NK-92 (cell line): ENCODE measurements at regions not wholly inside any gene's neighbourhood (a gene's known extent, or its start where the extent isn't known, plus 50 kb on each side); places are given as distances from the start of the nearest gene placed in this dataset.

ENCODE experiments used
- DNase-seq: peaks from one replicate; lab custom pipeline; 2025; ENCODE audit not compliant: unreplicated experiment; lab: John Stamatoyannopoulos, UW

DNA sequence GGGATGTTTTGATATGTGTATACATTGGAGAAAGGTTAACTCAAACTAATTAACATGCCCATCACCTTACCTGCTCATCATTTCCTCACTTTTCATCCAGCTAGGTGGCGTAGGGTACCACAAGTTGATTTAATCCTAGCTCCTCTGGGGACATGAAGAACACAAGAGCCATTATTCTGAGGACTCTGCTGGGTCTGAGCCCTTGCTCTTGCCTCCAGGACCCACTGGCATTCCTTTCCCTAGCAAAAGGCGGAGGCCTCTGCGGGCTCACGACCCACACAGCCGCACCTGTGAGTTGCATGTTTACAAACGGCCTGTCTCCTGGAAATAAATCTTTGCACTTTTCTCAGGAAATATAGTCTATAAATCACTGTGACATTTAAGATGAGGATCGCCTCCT lies 871.9 kb downstream of the TBC1D22A start:
- DNase-seq, result no peak

DNA sequence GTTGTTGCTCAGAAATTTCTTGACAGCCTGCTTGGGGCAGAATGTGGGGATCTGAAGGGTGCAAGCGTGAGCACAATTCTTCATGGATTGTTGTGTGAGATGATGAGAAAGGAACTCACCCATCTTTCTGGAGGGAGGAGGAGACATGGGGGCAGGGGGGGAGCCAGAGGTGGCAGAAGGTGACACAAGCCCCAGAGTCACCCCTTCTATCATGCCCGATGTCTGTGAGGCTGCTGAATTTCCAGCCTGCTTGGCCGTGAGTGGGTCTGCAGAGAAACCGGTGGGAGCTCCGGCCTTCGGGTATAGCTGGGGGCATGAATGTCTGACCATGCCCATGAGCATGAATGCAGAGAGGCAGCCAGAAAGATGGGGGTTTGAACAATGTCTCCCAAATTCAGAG lies 870.7 kb downstream of the TBC1D22A start:
- no peak for DNase-seq

DNA sequence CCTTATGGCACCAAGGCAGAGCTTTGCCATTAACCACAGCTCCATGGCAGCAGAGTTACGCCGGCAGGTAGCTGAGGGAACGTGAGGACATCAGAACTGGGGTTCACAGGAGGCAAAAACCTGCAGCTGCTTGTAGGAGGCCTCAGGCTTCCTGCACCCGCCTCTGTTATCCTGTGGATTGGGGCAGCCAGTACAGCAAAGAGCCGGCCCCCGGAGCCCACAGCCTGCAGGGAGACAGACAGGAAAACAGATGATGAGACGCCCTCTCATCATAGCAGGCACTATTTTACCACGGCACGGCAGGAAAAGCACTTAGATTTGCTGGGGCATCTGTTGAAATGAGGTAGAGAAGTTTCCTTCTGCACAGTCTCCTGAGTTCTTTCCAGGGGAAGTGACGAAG lies 870.3 kb downstream of the TBC1D22A start:
- no peak for DNase-seq

DNA sequence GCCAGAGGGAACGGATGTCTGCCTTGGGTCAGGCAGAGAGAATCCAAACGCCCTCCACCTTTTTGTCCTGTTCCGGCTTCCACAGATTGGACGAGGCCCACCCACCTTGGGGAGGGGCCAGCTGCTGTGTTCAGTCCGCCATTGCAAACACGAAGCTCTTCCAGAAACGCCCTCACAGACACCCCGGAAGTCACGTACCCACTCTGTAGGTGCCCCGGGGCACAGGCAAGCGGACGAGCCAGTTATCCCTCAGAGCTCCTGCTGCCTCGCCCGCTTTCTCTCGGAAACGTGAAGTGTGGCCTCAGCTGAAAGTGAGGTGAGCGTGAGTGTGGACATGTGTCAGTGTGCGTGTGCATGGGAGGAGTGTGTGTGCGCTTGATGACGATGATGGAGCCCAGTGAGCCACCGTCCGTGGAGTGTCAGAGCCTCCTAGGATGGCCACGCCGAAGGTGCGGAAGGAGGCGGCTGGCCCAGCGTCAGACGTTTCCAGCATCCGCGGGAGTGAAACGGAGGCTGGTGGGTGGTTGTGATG lies 869.2 kb downstream of the TBC1D22A start:
- DNase-seq, result no peak

DNA sequence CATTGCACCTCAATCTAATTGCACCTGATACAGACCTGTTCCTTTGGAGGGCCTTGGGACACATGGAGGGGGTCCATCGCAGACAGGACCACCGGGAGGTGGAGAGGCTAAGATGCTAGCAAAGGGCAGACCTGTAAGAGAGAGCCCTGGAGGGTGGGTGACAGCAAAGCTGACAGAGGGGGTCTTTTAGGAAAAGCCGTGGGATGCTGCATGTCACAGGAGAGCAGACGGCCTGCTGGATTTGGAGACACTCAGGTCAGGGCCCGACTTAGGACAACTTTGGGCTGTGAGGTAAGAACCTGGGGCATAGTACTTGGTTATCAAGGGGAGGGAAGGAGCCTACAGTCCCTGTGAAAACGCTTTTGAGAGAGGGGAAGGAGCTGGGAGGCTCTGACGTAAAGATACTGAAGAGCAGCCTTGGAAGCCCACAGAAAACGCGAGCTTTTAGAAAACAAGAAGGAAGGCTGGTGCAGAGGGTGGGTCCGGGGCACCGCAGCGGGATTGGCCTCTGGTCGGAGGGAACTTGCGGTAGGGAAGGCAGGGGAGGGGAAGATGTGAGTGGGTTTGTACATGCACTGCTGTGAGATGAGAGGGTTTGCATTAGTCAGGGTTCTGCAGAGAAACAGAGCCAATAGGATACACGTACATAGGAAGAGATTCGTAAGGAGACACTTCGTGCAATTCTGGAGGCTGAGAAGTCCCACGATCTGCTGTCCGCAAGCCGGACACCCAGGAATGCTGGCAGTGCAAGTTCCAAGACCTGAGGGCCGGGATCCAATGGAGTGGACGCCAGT lies 868.5 kb downstream of the TBC1D22A start:
- no peak for DNase-seq

DNA sequence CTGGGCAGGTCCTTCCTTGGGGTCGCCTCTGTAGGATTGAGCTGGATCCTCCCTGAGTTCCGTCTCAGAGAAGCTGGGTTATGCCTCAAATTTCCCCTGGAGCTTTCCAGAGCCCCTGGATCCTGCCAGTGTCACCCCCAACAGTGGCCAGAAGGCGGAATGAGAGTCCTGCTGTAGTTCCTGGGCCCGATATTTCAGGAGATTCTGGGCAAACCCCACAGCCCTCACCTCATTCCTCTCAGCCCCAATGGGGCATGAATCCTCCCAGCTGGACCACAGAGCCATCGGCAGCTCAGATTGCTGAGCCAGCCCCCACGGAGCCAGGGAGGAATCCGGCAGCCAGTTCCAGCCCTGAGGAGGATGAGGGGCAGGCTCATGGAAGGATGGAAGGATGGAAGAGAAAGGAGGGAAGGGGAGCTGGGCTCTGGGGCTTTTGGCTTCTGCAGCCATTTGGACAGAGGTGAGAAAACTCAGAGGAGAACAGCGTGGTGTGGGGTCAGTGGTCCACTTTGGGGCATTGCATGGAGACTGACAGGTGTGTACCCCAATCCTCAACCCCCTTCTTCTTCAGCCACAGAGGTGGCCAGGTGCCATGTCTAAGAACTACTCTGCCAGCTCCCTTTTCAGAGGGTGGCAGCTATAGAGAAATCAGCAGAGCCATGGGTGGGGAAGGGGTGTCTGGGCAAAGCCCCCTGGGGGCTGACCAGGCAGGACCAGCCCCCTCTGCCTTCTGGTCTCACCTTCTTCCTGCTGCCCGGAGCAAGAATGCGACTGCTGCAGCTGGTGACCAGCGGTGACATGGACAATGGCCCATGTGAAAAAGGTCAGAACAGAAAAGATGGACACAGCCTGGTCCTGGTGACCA lies 867.6 kb downstream of the TBC1D22A start:
- DNase-seq, result no peak

DNA sequence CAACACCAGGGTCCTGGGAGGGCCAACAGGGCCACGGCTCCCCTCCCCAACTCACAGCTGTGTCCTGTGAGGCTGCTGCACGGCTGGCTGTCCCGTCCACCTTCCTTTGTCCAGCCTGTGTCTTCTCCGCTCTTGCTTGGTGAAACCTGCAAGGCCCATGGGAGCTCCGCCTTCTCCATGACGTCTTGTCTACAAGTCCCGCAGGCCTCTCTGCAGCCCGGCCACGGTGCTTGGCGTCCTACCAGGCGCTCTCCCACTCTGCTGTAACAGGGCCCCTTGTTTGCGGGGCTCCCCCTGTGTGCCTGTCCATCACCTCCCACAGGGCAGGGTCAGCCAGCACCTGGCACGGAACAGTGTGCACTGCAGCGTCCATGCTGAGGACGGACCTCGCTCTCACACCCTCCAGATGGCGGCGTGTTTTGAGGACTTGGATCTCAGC lies 866.8 kb downstream of the TBC1D22A start:
- no peak for DNase-seq

DNA sequence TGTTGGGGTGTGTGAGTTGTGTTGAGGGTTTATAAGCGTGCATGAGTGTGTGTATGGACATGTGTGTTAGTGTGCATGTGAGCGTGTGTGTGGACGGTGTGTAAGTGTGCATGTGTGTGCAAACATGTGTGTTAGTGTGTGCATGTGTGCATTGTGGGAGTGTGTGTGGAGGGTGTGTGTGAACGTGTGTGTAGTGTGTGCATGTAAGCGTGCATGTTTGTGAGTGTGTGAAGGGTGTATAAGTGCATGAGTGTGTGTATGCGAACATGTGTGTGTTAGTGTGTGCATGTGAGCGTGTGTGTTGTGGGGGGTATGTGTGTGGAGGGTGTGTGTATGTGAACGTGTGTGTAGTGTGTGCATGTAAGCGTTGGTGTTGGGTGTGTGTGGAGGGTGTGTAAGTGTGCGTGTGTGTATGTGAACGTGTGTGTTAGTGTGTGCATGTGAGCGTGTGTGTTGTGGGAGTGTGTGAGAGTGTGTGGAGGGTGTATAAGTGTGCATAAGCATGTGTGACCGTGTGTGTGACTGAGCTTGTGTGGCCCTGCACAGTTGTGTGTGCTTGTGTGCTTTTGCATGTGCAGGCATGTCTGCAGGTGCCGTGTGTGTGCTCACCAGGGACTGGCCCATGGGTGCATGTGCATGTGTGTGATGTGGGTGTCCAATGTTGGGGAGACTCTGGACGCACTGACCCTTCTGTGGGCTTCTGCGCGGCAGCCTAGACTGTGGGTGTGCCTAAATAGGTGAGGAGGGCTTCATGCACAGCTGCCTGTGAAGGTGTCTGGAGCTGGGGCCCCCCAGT lies 866.2 kb downstream of the TBC1D22A start:
- no peak for DNase-seq

DNA sequence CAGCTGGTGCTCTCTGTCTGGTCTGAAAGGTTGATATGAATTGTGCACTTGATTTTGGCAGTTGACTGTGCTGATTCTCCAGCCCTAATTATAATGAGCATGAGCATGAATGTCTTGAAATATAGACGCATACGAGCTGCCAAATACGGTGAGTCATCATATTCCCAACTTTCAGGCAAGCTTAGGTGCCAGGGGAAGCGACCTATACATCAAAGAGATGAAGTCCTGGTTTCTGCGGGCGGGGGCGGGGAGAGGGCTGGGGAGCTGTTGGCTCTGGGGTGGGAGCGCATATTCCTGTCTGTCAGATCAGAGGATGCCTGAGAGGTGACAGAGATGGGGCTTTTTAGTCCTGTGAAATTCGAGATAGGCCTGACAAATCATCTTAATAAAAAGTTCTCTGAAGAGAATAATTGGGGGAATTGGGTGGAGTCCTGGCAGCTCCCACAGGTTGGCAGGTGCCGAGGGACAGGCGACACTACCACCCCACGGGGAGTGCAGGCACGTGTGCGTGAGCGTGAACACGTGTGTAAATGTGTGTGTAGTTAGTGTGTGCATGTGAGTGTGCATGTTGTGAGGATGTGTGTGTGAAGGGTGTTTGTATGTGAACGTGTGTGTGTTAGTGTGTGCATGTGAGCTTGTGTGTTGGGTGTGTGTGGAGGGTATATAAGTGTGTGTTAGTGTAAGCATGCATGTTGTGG lies 865.3 kb downstream of the TBC1D22A start:
- DNase-seq, result no peak

DNA sequence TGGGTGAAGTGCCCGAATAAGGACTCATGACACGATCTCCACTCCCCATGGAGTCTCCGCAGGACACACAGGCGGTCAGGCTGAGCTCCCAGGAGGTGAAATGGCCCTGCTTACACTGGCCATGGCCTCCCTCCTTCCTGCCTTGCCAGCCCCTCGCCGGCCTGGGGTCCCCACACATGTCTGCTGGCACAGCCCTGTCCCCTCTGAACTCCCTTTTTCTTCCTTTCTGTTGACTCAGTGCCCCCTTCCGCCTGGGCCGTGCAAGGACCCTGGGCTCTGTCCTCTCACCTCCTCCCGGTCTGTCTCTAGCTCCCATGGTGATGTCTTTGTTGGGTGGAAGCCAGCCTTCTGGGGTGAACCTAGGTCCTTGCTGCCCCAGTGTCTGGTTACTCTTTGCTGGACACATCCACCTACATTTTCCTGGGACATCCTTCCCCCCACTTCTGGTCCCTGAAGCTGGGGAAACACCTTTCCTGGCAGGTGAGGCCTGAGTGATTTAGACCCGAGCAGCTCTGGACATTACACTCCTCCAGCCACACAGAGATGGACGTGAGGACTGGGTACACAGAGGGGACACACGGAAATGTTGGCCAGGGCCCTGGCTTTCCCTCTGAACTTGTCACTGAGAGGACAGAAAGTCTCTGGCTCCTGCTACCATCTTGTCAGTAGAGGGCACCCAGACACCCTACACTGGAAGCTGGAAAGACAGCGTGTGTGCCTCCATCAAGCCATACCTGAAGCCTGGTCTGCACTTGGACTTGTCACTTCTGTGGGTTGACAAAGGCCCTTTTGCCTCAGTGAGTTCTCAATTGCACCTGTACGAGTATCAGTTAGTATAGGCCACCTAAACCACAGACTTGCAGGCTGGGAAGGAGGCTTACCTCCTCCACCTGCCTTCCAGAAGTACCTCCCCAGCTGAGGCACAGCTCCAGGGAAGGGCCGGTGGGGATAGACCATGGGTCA lies 864.3 kb downstream of the TBC1D22A start:
- no peak for DNase-seq

DNA sequence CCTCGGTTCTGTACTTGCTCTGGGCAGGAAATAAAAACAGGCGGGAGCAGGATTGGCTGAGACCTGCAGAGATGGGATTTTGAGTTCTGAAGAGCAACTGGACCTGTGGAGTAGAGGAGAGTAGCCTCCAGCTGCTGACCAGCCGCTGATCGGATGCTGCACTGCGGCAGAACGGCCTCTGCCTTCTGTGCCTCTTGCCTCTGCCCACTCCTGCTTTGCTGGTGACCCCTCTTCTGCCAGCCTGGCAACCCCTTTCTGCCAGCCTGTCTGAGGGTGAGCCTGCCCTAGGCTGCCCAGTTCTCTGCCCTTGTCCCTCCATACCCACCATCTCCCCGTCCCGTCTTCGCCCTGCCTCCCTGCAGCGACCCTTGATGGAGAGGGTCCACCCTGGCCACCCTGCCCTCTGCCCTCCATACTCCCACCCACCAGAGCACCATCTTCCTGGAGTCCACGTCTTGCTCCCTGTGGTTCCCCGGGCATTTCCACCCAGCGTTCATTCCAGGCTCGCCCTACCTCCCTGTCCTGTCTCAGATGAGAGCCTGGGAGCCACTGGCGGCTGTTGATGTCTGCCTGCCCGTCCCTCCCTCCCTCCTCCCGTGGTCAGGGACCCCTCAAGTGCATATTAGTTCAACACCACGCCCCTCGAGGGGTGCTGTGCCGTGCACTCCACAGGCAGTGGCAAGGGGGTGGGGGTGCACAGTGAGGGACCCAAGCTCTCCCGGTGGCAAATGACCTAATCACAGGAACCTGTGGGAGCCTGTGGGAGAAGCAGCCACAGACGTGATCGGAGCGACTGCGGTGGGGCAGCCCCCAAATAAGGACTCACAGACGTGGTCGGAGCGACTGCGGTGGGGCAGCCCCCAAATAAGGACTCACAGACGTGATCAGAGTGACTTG lies 863.3 kb downstream of the TBC1D22A start:
- DNase-seq, result no peak

DNA sequence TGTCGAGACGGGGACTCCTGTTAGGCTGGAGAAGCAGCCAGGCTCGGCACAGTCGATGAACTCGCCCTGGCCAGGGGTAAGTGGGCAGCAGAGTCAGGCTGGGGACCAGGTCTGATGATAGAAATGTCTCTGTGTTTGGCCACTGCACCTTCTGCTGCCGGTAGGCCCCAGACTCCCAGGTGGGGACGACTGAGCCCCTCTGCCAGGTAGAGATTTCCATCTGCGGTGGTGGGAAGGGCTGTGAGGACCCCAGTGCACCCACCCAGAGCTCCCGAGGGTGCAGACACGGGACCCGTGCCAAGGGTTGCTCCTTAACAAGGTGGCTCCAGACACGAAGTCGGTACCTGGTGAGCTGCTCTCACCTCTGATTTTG lies 862.5 kb downstream of the TBC1D22A start:
- no peak for DNase-seq

DNA sequence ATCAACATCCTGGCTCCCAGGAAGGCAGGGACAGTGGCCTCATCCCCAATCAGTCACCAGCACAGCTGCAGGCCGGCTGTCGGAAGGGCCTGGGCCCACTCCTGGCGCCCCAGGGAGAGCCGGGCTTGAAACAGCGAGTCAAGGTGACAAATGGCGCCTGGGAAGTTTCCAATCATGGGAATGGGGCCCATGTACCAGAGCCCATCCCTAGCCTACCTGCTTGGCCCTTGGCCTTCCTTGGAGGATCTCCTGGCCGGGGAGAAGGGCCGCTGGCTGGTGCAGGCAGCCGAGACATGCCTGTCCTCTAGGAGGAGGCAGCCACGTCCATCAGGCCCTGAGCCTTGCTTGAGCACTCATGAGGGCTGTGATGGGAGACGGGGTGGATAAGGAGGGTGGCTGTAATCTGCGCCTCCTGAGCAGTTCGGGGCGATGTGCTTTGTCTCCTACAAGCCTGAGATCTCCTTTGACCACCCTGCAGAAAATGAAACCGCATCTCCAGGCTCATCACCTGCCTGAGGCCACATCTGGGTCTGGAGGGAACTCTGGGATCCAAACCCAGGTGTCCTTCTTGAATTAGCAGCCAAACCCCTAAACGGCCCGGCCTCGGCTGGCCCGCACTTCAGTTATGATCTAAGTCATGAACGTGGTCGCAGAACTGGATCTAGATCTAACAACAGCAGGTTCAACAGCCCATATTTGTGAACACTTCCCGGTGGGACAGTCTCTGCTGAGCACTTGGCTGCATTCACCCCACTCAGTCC lies 862.0 kb downstream of the TBC1D22A start:
- DNase-seq, result no peak

DNA sequence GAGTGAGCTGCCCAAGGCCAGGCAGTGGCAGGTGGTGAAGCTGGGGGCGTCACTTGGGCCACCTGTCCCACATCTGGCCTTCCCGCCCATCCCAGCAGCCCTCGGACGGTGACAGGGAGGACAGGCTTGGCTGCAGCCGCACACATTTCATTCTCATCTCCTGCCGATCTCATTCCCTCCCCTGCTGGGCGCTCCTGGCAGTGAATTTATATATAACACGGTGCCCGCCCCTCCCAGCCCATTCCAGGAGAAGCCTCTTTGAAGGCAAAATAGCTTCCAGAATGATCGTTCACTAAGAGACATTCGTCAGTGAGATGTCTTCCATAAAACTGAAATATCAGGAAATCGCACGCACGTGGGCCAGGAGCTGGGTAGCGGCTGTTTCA lies 861.3 kb downstream of the TBC1D22A start:
- no peak for DNase-seq

DNA sequence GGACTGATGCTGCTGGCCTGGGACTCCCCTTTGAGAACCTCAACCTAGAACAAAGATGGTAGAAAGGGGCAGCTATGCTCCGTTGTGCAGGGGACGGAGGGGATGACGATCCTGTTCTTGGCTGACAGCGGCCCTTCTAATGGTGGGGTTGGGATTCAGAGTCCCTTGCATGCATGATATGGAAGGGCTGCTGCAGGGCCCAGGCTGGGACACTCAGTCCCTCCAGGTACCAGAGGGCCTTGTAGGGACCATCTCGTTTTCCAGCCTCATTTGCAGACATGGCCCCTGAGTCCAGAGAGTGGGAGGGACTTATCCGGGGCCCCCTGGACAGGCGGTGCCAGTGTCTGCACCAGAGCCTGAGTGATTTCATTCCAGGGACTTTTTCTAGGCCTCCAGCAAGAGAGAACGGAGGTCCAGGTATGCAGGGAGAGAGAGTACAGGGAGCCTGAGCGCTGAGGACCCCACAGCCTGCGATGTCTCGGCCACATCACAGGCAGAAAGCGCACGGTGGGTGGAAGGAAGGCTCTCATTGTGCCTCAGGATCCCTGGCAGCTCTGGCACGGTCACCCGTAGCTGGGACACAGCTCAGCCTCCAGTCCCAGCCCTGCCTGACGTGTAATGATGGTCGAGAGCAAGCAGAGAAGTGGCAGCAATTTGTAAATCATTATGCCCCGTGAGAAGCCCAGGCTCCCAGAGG lies 860.8 kb downstream of the TBC1D22A start:
- no peak for DNase-seq

DNA sequence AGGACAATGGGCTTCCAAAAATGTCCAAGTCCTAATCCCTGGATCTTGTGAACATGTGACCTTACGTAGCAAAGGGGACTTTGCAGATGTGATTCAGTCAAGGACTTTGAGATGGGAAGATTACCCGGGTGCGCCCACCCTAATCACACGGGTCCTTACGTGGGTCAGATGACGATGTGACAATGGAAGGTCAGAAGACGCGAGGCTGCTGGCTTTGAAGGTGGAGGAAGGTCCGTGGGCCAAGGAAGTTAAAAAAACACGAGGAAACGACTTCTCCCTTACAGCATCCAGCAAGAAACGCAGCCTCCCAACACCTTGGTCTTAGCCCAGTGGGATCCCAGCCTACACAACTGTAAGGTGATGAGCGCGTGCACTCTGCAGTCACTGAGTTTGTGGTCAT lies 860.1 kb downstream of the TBC1D22A start:
- DNase-seq, result no peak

DNA sequence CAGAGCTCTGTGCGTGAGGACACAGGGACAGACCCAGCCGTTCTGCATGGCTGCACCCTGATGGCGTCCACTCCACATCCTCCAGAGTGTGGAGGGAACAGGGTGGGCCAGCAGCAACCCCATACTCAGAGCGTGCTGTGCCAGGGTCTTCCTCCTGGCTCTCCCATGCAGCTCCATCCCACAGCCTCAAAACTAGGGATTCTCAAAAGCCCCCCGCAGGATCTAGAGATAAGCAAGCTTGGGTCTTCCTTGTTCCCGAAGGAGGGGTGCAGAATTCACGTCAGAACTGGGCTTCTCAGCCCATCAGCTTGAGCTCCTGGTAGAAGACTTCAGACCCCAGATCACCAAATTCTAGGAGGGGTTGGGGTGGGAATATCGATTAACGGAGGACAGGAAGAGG lies 858.8 kb downstream of the TBC1D22A start:
- DNase-seq, result no peak
